ENCODE measurements at regions not wholly inside any gene's neighbourhood (a gene's known extent, or its start where the extent isn't known, plus 50 kb on each side); places are given as distances from the start of the nearest gene placed in this dataset.

- DNase-seq, result no peak
Measured at GRCh38 chr7:40966693-40967092, 736.2 kb downstream of the INHBA start.

GRCh38 chr7:40965774-40966173 is 737.1 kb downstream of the INHBA start:
- no peak for DNase-seq

- DNase-seq, result no peak
Measured at GRCh38 chr7:40965016-40965415, 737.9 kb downstream of the INHBA start.

- DNase-seq, result no peak
Measured at GRCh38 chr7:40964610-40965009, 738.3 kb downstream of the INHBA start.

GRCh38 chr7:40959955-40960354 is 742.9 kb downstream of the INHBA start:
- no peak for DNase-seq

GRCh38 chr7:40948239-40948638 is 754.7 kb downstream of the INHBA start:
- no peak for DNase-seq

GRCh38 chr7:40947566-40947965 is 755.3 kb downstream of the INHBA start:
- DNase-seq, result no peak

- no peak for DNase-seq
Measured at GRCh38 chr7:40946549-40946948, 756.3 kb downstream of the INHBA start.

- no peak for DNase-seq
Measured at GRCh38 chr7:40945788-40946187, 757.1 kb downstream of the INHBA start.

GRCh38 chr7:40944981-40945585 is 757.8 kb downstream of the INHBA start:
- DNase-seq, result no peak

- DNase-seq, result peak; percentile 8
Measured at GRCh38 chr7:40937879-40938278, 765.0 kb downstream of the INHBA start.

- DNase-seq, result no peak
Measured at GRCh38 chr7:40935435-40935834, 767.5 kb downstream of the INHBA start.

GRCh38 chr7:40923626-40924025 is 779.3 kb downstream of the INHBA start:
- DNase-seq, result no peak

- no peak for DNase-seq
Measured at GRCh38 chr7:40922316-40922670, 780.6 kb downstream of the INHBA start.

- no peak for DNase-seq
Measured at GRCh38 chr7:40921589-40922315, 781.1 kb downstream of the INHBA start.

- DNase-seq, result peak; percentile 11
Measured at GRCh38 chr7:40918701-40919271, 784.0 kb downstream of the SUGCT start.

GRCh38 chr7:40916813-40917212 is 782.0 kb downstream of the SUGCT start:
- no peak for DNase-seq

- DNase-seq, result no peak
Measured at GRCh38 chr7:40915071-40915470, 780.3 kb downstream of the SUGCT start.
